ENCODE measurements at regions not wholly inside any gene's neighbourhood (a gene's known extent, or its start where the extent isn't known, plus 50 kb on each side); places are given as distances from the start of the nearest gene placed in this dataset.

- ChIA-PET CTCF (no interaction called here), POLR2A (no interaction called here)
- Histone ChIP-seq H3K36me3 (ENCODE audit: control insufficient read depth in 4 of 4, insufficient read depth in 4 of 4, low read length in 3 of 4) (no peaks in the 10 kb centered on the region), H3K27me3 (replicated peaks in 2 of 5; ENCODE audit: control insufficient read depth in 4 of 5, insufficient read depth in 5 of 5, low read length in 4 of 5) (no peaks in the 10 kb centered on the region), H3K9me3 (ENCODE audit: control extremely low read depth in 1 of 5, control insufficient read depth in 4 of 5, insufficient read depth in 2 of 5, low read depth in 1 of 5, low read length in 4 of 5) (peaks cover 0 to 9% (median 5%) of the 10 kb centered on the region in 5 experiments), H3K4me1 (ENCODE audit: control extremely low read depth in 1 of 4, control insufficient read depth in 4 of 4, insufficient read depth in 4 of 4, low read length in 3 of 4) (peaks cover 0 to 15% (median 11%) of the 10 kb centered on the region in 4 experiments), H3K4me3 (ENCODE audit: control insufficient read depth in 1 of 7, extremely low read depth in 1 of 7, insufficient read depth in 4 of 7, low read depth in 2 of 7, low read length in 6 of 7) (no peak overlapping the region), H3K27ac (ENCODE audit: insufficient read depth in 1 of 2, low read depth in 1 of 2, low read length in 2 of 2, poor library complexity in 1 of 2, severe bottlenecking in 2 of 2) (no peak overlapping the region)
- no peak for DNase-seq
- no CpG with 5 or more reads among the region's 1 CpG for WGBS (ENCODE audit: insufficient coverage)
These were observed 63.7 kb downstream of the MSX1 start for GRCh38 chr4:4923201-4923600.

- H3K36me3 ChIP-seq (ENCODE audit: control insufficient read depth in 4 of 4, insufficient read depth in 4 of 4, low read length in 3 of 4), result no peaks in the 10 kb centered on the region
- H3K9me3 ChIP-seq (ENCODE audit: control extremely low read depth in 1 of 5, control insufficient read depth in 4 of 5, insufficient read depth in 2 of 5, low read depth in 1 of 5, low read length in 4 of 5), result peaks cover 0 to 4% (median 0%) of the 10 kb centered on the region in 5 experiments
- H3K27ac ChIP-seq (ENCODE audit: insufficient read depth in 1 of 2, low read depth in 1 of 2, low read length in 2 of 2, poor library complexity in 1 of 2, severe bottlenecking in 2 of 2), result no peak overlapping the region
- no peak for DNase-seq
- no peaks in the 10 kb centered on the region for H3K27me3 ChIP-seq (replicated peaks in 2 of 5; ENCODE audit: control insufficient read depth in 4 of 5, insufficient read depth in 5 of 5, low read length in 4 of 5)
- peaks cover 0 to 2% (median 0%) of the 10 kb centered on the region in 4 experiments for H3K4me1 ChIP-seq (ENCODE audit: control extremely low read depth in 1 of 4, control insufficient read depth in 4 of 4, insufficient read depth in 4 of 4, low read length in 3 of 4)
- WGBS (ENCODE audit: insufficient coverage), result 67% methylated on average over 2 of the region's 3 CpGs
- H3K4me3 ChIP-seq (ENCODE audit: control insufficient read depth in 1 of 7, extremely low read depth in 1 of 7, insufficient read depth in 4 of 7, low read depth in 2 of 7, low read length in 6 of 7), result no peak overlapping the region
- CTCF ChIA-PET, result no interaction called here
- POLR2A ChIA-PET, result no interaction called here
These were observed 71.2 kb downstream of the MSX1 start for GRCh38 chr4:4930677-4931076.

- WGBS (ENCODE audit: insufficient coverage), result over 99% methylated on average over 8 of the region's 8 CpGs
- ChIA-PET CTCF (no interaction called here), POLR2A (no interaction called here)
- no peaks in the 10 kb centered on the region for H3K9me3 ChIP-seq (ENCODE audit: control extremely low read depth in 1 of 5, control insufficient read depth in 4 of 5, insufficient read depth in 2 of 5, low read depth in 1 of 5, low read length in 4 of 5)
- H3K27me3 ChIP-seq (replicated peaks in 2 of 5; ENCODE audit: control insufficient read depth in 4 of 5, insufficient read depth in 5 of 5, low read length in 4 of 5), result no peaks in the 10 kb centered on the region
- no peaks in the 10 kb centered on the region for H3K36me3 ChIP-seq (ENCODE audit: control insufficient read depth in 4 of 4, insufficient read depth in 4 of 4, low read length in 3 of 4)
- DNase-seq, result no peak
- H3K4me3 ChIP-seq (ENCODE audit: control insufficient read depth in 1 of 7, extremely low read depth in 1 of 7, insufficient read depth in 4 of 7, low read depth in 2 of 7, low read length in 6 of 7), result no peak overlapping the region
- H3K27ac ChIP-seq (ENCODE audit: insufficient read depth in 1 of 2, low read depth in 1 of 2, low read length in 2 of 2, poor library complexity in 1 of 2, severe bottlenecking in 2 of 2), result no peak overlapping the region
- no peaks in the 10 kb centered on the region for H3K4me1 ChIP-seq (ENCODE audit: control extremely low read depth in 1 of 4, control insufficient read depth in 4 of 4, insufficient read depth in 4 of 4, low read length in 3 of 4)
These were observed 76.5 kb downstream of the MSX1 start for GRCh38 chr4:4935974-4936373.

GRCh38 chr4:4937926-4938325 is 78.5 kb downstream of the MSX1 start:
- Histone ChIP-seq H3K27ac (ENCODE audit: insufficient read depth in 1 of 2, low read depth in 1 of 2, low read length in 2 of 2, poor library complexity in 1 of 2, severe bottlenecking in 2 of 2) (no peak overlapping the region), H3K27me3 (replicated peaks in 2 of 5; ENCODE audit: control insufficient read depth in 4 of 5, insufficient read depth in 5 of 5, low read length in 4 of 5) (no peaks in the 10 kb centered on the region), H3K4me1 (ENCODE audit: control extremely low read depth in 1 of 4, control insufficient read depth in 4 of 4, insufficient read depth in 4 of 4, low read length in 3 of 4) (peaks cover 0 to 3% (median 1%) of the 10 kb centered on the region in 4 experiments), H3K36me3 (ENCODE audit: control insufficient read depth in 4 of 4, insufficient read depth in 4 of 4, low read length in 3 of 4) (no peaks in the 10 kb centered on the region), H3K4me3 (ENCODE audit: control insufficient read depth in 1 of 7, extremely low read depth in 1 of 7, insufficient read depth in 4 of 7, low read depth in 2 of 7, low read length in 6 of 7) (no peak overlapping the region), H3K9me3 (ENCODE audit: control extremely low read depth in 1 of 5, control insufficient read depth in 4 of 5, insufficient read depth in 2 of 5, low read depth in 1 of 5, low read length in 4 of 5) (no peaks in the 10 kb centered on the region)
- CTCF ChIA-PET, result interaction anchor here (1.8 kb wide), 1 partner anchor 10 kb away, joined by 12 read pairs; no protein-coding TSS in a partner anchor
- 100% methylated on average over 4 of the region's 6 CpGs for WGBS (ENCODE audit: insufficient coverage)
- POLR2A ChIA-PET, result interaction anchor here (0.7 kb wide), 1 partner anchor 66 kb away, joined by 4 read pairs; no protein-coding TSS in a partner anchor
- no peak for DNase-seq

- H3K9me3 ChIP-seq (ENCODE audit: control extremely low read depth in 1 of 5, control insufficient read depth in 4 of 5, insufficient read depth in 2 of 5, low read depth in 1 of 5, low read length in 4 of 5), result peaks cover 0 to 9% (median 0%) of the 10 kb centered on the region in 5 experiments
- ChIA-PET POLR2A (no interaction called here), CTCF (interaction anchor here (0.6 to 0.8 kb wide), 3 partner anchors 18 to 79 kb away, joined by 3 to 5 read pairs (median 3); no protein-coding TSS in a partner anchor)
- DNase-seq, result no peak
- no peaks in the 10 kb centered on the region for H3K27me3 ChIP-seq (replicated peaks in 2 of 5; ENCODE audit: control insufficient read depth in 4 of 5, insufficient read depth in 5 of 5, low read length in 4 of 5)
- H3K27ac ChIP-seq (ENCODE audit: insufficient read depth in 1 of 2, low read depth in 1 of 2, low read length in 2 of 2, poor library complexity in 1 of 2, severe bottlenecking in 2 of 2), result no peak overlapping the region
- WGBS (ENCODE audit: insufficient coverage), result no CpG with 5 or more reads among the region's 1 CpG
- no peaks in the 10 kb centered on the region for H3K36me3 ChIP-seq (ENCODE audit: control insufficient read depth in 4 of 4, insufficient read depth in 4 of 4, low read length in 3 of 4)
- H3K4me3 ChIP-seq (ENCODE audit: control insufficient read depth in 1 of 7, extremely low read depth in 1 of 7, insufficient read depth in 4 of 7, low read depth in 2 of 7, low read length in 6 of 7), result no peak overlapping the region
- peaks cover 11 to 20% (median 18%) of the 10 kb centered on the region in 4 experiments for H3K4me1 ChIP-seq (ENCODE audit: control extremely low read depth in 1 of 4, control insufficient read depth in 4 of 4, insufficient read depth in 4 of 4, low read length in 3 of 4)
These were observed 77.5 kb downstream of the CYTL1 start for GRCh38 chr4:4941751-4942150.

GRCh38 chr4:4942658-4943057 is 76.6 kb downstream of the CYTL1 start:
- no peaks in the 10 kb centered on the region for H3K36me3 ChIP-seq (ENCODE audit: control insufficient read depth in 4 of 4, insufficient read depth in 4 of 4, low read length in 3 of 4)
- ChIA-PET POLR2A (no interaction called here), CTCF (interaction anchor here (0.9 to 1.0 kb wide), 3 partner anchors 10 to 21 kb away, joined by 3 read pairs; no protein-coding TSS in a partner anchor)
- H3K27ac ChIP-seq (ENCODE audit: insufficient read depth in 1 of 2, low read depth in 1 of 2, low read length in 2 of 2, poor library complexity in 1 of 2, severe bottlenecking in 2 of 2), result no peak overlapping the region
- H3K9me3 ChIP-seq (ENCODE audit: control extremely low read depth in 1 of 5, control insufficient read depth in 4 of 5, insufficient read depth in 2 of 5, low read depth in 1 of 5, low read length in 4 of 5), result peaks cover 0 to 9% (median 0%) of the 10 kb centered on the region in 5 experiments
- 100% methylated on average over 1 of the region's 3 CpGs for WGBS (ENCODE audit: insufficient coverage)
- H3K27me3 ChIP-seq (replicated peaks in 2 of 5; ENCODE audit: control insufficient read depth in 4 of 5, insufficient read depth in 5 of 5, low read length in 4 of 5), result no peaks in the 10 kb centered on the region
- no peak for DNase-seq
- peaks cover 11 to 20% (median 18%) of the 10 kb centered on the region in 4 experiments for H3K4me1 ChIP-seq (ENCODE audit: control extremely low read depth in 1 of 4, control insufficient read depth in 4 of 4, insufficient read depth in 4 of 4, low read length in 3 of 4)
- no peak overlapping the region for H3K4me3 ChIP-seq (ENCODE audit: control insufficient read depth in 1 of 7, extremely low read depth in 1 of 7, insufficient read depth in 4 of 7, low read depth in 2 of 7, low read length in 6 of 7)

GRCh38 chr4:4945021-4945420 is 74.2 kb downstream of the CYTL1 start:
- H3K36me3 ChIP-seq (ENCODE audit: control insufficient read depth in 4 of 4, insufficient read depth in 4 of 4, low read length in 3 of 4), result no peaks in the 10 kb centered on the region
- H3K9me3 ChIP-seq (ENCODE audit: control extremely low read depth in 1 of 5, control insufficient read depth in 4 of 5, insufficient read depth in 2 of 5, low read depth in 1 of 5, low read length in 4 of 5), result peaks cover 0 to 9% (median 0%) of the 10 kb centered on the region in 5 experiments
- no peak overlapping the region for H3K27ac ChIP-seq (ENCODE audit: insufficient read depth in 1 of 2, low read depth in 1 of 2, low read length in 2 of 2, poor library complexity in 1 of 2, severe bottlenecking in 2 of 2)
- peaks cover 11 to 20% (median 18%) of the 10 kb centered on the region in 4 experiments for H3K4me1 ChIP-seq (ENCODE audit: control extremely low read depth in 1 of 4, control insufficient read depth in 4 of 4, insufficient read depth in 4 of 4, low read length in 3 of 4)
- WGBS (ENCODE audit: insufficient coverage), result 100% methylated on average over 2 of the region's 3 CpGs
- no peak for DNase-seq
- ChIA-PET CTCF (no interaction called here), POLR2A (no interaction called here)
- H3K4me3 ChIP-seq (ENCODE audit: control insufficient read depth in 1 of 7, extremely low read depth in 1 of 7, insufficient read depth in 4 of 7, low read depth in 2 of 7, low read length in 6 of 7), result no peak overlapping the region
- no peaks in the 10 kb centered on the region for H3K27me3 ChIP-seq (replicated peaks in 2 of 5; ENCODE audit: control insufficient read depth in 4 of 5, insufficient read depth in 5 of 5, low read length in 4 of 5)
